ENCODE measurements at regions not wholly inside any gene's neighbourhood (a gene's known extent, or its start where the extent isn't known, plus 50 kb on each side); places are given as distances from the start of the nearest gene placed in this dataset.

DNA sequence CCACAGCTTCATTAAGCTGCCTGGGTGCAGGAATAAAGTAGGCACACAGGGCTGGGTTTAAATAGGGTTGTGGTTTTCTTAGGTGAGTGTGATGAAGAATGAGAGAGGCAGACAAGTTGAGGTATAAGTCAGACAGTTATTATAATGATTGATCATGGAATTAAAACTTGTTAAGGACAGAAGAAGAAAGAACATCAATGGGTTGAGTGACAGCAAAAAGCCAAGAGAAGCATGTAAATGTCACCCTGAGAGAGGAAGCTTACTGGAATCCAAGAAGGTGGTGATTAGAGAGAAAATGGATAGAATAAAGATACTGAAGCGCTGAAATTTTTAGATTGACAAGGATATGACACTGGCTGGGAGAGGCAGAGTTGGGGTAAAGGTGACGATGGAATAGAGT is 325.2 kb upstream of the SLITRK1 start:
- TF ChIP-seq, protein P1, sequence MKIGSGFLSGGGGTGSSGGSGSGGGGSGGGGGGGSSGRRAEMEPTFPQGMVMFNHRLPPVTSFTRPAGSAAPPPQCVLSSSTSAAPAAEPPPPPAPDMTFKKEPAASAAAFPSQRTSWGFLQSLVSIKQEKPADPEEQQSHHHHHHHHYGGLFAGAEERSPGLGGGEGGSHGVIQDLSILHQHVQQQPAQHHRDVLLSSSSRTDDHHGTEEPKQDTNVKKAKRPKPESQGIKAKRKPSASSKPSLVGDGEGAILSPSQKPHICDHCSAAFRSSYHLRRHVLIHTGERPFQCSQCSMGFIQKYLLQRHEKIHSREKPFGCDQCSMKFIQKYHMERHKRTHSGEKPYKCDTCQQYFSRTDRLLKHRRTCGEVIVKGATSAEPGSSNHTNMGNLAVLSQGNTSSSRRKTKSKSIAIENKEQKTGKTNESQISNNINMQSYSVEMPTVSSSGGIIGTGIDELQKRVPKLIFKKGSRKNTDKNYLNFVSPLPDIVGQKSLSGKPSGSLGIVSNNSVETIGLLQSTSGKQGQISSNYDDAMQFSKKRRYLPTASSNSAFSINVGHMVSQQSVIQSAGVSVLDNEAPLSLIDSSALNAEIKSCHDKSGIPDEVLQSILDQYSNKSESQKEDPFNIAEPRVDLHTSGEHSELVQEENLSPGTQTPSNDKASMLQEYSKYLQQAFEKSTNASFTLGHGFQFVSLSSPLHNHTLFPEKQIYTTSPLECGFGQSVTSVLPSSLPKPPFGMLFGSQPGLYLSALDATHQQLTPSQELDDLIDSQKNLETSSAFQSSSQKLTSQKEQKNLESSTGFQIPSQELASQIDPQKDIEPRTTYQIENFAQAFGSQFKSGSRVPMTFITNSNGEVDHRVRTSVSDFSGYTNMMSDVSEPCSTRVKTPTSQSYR (CRISPR knock-in tag; IDR thresholded peaks at IDR 0.05), result no peak
- TF ChIP-seq SP1 (CRISPR knock-in tag; conservative IDR thresholded peaks at IDR 0.05) (no peak), ZNF317 (CRISPR knock-in tag; IDR thresholded peaks at IDR 0.05; ENCODE audit: borderline replicate concordance, low read depth) (no peak), KAT7 (CRISPR knock-in tag; IDR thresholded peaks at IDR 0.05; ENCODE audit: borderline replicate concordance) (no peak), ZNF423 (CRISPR knock-in tag; IDR thresholded peaks at IDR 0.05) (no peak), ZNF138 (CRISPR knock-in tag; conservative IDR thresholded peaks at IDR 0.05) (no peak)
- TF ChIP-seq, protein P2, sequence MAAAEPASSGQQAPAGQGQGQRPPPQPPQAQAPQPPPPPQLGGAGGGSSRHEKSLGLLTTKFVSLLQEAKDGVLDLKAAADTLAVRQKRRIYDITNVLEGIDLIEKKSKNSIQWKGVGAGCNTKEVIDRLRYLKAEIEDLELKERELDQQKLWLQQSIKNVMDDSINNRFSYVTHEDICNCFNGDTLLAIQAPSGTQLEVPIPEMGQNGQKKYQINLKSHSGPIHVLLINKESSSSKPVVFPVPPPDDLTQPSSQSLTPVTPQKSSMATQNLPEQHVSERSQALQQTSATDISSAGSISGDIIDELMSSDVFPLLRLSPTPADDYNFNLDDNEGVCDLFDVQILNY (CRISPR knock-in tag; IDR thresholded peaks at IDR 0.05), result no peak
- TF ChIP-seq, protein P3, sequence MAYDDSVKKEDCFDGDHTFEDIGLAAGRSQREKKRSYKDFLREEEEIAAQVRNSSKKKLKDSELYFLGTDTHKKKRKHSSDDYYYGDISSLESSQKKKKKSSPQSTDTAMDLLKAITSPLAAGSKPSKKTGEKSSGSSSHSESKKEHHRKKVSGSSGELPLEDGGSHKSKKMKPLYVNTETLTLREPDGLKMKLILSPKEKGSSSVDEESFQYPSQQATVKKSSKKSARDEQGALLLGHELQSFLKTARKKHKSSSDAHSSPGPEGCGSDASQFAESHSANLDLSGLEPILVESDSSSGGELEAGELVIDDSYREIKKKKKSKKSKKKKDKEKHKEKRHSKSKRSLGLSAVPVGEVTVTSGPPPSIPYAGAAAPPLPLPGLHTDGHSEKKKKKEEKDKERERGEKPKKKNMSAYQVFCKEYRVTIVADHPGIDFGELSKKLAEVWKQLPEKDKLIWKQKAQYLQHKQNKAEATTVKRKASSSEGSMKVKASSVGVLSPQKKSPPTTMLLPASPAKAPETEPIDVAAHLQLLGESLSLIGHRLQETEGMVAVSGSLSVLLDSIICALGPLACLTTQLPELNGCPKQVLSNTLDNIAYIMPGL (CRISPR knock-in tag; IDR thresholded peaks at IDR 0.05), result no peak
- TF ChIP-seq, protein P4, sequence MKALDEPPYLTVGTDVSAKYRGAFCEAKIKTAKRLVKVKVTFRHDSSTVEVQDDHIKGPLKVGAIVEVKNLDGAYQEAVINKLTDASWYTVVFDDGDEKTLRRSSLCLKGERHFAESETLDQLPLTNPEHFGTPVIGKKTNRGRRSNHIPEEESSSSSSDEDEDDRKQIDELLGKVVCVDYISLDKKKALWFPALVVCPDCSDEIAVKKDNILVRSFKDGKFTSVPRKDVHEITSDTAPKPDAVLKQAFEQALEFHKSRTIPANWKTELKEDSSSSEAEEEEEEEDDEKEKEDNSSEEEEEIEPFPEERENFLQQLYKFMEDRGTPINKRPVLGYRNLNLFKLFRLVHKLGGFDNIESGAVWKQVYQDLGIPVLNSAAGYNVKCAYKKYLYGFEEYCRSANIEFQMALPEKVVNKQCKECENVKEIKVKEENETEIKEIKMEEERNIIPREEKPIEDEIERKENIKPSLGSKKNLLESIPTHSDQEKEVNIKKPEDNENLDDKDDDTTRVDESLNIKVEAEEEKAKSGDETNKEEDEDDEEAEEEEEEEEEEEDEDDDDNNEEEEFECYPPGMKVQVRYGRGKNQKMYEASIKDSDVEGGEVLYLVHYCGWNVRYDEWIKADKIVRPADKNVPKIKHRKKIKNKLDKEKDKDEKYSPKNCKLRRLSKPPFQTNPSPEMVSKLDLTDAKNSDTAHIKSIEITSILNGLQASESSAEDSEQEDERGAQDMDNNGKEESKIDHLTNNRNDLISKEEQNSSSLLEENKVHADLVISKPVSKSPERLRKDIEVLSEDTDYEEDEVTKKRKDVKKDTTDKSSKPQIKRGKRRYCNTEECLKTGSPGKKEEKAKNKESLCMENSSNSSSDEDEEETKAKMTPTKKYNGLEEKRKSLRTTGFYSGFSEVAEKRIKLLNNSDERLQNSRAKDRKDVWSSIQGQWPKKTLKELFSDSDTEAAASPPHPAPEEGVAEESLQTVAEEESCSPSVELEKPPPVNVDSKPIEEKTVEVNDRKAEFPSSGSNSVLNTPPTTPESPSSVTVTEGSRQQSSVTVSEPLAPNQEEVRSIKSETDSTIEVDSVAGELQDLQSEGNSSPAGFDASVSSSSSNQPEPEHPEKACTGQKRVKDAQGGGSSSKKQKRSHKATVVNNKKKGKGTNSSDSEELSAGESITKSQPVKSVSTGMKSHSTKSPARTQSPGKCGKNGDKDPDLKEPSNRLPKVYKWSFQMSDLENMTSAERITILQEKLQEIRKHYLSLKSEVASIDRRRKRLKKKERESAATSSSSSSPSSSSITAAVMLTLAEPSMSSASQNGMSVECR (CRISPR knock-in tag; IDR thresholded peaks at IDR 0.05; ENCODE audit: borderline replicate concordance), result no peak
- TF ChIP-seq, protein P5, sequence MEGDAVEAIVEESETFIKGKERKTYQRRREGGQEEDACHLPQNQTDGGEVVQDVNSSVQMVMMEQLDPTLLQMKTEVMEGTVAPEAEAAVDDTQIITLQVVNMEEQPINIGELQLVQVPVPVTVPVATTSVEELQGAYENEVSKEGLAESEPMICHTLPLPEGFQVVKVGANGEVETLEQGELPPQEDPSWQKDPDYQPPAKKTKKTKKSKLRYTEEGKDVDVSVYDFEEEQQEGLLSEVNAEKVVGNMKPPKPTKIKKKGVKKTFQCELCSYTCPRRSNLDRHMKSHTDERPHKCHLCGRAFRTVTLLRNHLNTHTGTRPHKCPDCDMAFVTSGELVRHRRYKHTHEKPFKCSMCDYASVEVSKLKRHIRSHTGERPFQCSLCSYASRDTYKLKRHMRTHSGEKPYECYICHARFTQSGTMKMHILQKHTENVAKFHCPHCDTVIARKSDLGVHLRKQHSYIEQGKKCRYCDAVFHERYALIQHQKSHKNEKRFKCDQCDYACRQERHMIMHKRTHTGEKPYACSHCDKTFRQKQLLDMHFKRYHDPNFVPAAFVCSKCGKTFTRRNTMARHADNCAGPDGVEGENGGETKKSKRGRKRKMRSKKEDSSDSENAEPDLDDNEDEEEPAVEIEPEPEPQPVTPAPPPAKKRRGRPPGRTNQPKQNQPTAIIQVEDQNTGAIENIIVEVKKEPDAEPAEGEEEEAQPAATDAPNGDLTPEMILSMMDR (IDR thresholded peaks at IDR 0.05), result no peak
- POLR2A ChIA-PET, result no interaction called here
- DNase-seq (ENCODE audit: low spot score), result no peak
- CTCF ChIA-PET, result no interaction called here
- no peak for ATAC-seq
- no peak overlapping the region for H3K4me3 Mint-ChIP-seq
- no peaks in the 10 kb centered on the region for H3K9me3 Mint-ChIP-seq
- no peak overlapping the region for H3K27ac Mint-ChIP-seq
- H3K4me1 Mint-ChIP-seq, result peaks cover 2% of the 10 kb centered on the region; the same call in 1 of the 2 replicates
- H3K36me3 Mint-ChIP-seq, result no peaks in the 10 kb centered on the region
- no peaks in the 10 kb centered on the region for H3K27me3 Mint-ChIP-seq (ENCODE audit: low read depth)

DNA sequence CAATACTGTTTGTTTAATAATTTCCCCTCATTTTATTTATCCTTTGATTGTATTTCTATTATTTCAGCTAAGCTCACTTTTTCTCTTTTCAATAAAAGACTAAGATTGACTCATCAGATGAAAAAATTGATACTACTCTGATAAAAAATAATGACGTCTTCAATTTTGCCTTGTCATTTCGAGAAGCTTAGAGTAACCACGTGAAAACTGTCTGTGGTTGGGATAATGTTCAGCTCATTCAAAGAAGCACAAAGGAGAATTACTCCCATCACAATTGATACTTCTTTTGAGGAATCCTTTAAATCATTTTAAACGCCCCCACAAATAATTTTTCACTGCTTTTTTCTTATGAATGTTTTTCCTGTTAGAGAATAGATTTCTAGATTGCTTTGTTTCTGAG is 318.7 kb upstream of the SLITRK1 start:
- H3K9me3 Mint-ChIP-seq, result peaks cover under 1% of the 10 kb centered on the region; the same call in 1 of the 2 replicates
- POLR2A ChIA-PET, result no interaction called here
- H3K4me3 Mint-ChIP-seq, result no peak overlapping the region
- no peaks in the 10 kb centered on the region for H3K27me3 Mint-ChIP-seq (ENCODE audit: low read depth)
- CTCF ChIA-PET, result no interaction called here
- peaks cover 2% of the 10 kb centered on the region; the same call in 1 of the 2 replicates for H3K4me1 Mint-ChIP-seq
- H3K27ac Mint-ChIP-seq, result no peak overlapping the region
- no peaks in the 10 kb centered on the region for H3K36me3 Mint-ChIP-seq
- DNase-seq (ENCODE audit: low spot score) (no peak), ATAC-seq (no peak)
- TF ChIP-seq ZNF219 (CRISPR knock-in tag; IDR thresholded peaks at IDR 0.05; ENCODE audit: borderline replicate concordance), result no peak
- TF ChIP-seq, protein P2 (CRISPR knock-in tag; IDR thresholded peaks at IDR 0.05), result no peak
- TF ChIP-seq, protein P6, sequence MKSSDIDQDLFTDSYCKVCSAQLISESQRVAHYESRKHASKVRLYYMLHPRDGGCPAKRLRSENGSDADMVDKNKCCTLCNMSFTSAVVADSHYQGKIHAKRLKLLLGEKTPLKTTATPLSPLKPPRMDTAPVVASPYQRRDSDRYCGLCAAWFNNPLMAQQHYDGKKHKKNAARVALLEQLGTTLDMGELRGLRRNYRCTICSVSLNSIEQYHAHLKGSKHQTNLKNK (CRISPR knock-in tag; IDR thresholded peaks at IDR 0.05), result no peak
- TF ChIP-seq SMAD3 (CRISPR knock-in tag; IDR thresholded peaks at IDR 0.05; ENCODE audit: borderline replicate concordance), result no peak
- no peak for TF ChIP-seq GTF2I (CRISPR knock-in tag; conservative IDR thresholded peaks at IDR 0.05)
- no peak for TF ChIP-seq MXD4 (CRISPR knock-in tag; IDR thresholded peaks at IDR 0.05; ENCODE audit: borderline replicate concordance)
- TF ChIP-seq ESRRA (CRISPR knock-in tag; IDR thresholded peaks at IDR 0.05; ENCODE audit: borderline replicate concordance), result no peak
- TF ChIP-seq CBFB (CRISPR knock-in tag; IDR thresholded peaks at IDR 0.05; ENCODE audit: low read depth), result no peak
- TF ChIP-seq, protein P7, sequence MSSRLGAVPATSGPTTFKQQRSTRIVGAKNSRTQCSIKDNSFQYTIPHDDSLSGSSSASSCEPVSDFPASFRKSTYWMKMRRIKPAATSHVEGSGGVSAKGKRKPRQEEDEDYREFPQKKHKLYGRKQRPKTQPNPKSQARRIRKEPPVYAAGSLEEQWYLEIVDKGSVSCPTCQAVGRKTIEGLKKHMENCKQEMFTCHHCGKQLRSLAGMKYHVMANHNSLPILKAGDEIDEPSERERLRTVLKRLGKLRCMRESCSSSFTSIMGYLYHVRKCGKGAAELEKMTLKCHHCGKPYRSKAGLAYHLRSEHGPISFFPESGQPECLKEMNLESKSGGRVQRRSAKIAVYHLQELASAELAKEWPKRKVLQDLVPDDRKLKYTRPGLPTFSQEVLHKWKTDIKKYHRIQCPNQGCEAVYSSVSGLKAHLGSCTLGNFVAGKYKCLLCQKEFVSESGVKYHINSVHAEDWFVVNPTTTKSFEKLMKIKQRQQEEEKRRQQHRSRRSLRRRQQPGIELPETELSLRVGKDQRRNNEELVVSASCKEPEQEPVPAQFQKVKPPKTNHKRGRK (CRISPR knock-in tag; IDR thresholded peaks at IDR 0.05; ENCODE audit: borderline replicate concordance), result no peak
- TF ChIP-seq ZNF232 (CRISPR knock-in tag; IDR thresholded peaks at IDR 0.05), result no peak
- TF ChIP-seq NR2C2 (CRISPR knock-in tag; IDR thresholded peaks at IDR 0.05), result no peak
